HUES6 (cell line): ENCODE measurements at regions not wholly inside any gene's neighbourhood (a gene's known extent, or its start where the extent isn't known, plus 50 kb on each side); places are given as distances from the start of the nearest gene placed in this dataset.

Experiments
- H3K27ac ChIP-seq: 2 replicates; pipeline ENCODE4 v1.7.0; 2013; ENCODE audit warnings: low read depth, mild to moderate bottlenecking, low read length, inconsistent platforms
- H3K27me3 ChIP-seq: 2 replicates; pipeline ENCODE4 v1.6.1; 2013; ENCODE audit warnings: low read length; ENCODE audit not compliant: control insufficient read depth, insufficient read depth
- H3K36me3 ChIP-seq: 2 replicates; pipeline ENCODE4 v1.6.1; 2013; ENCODE audit warnings: low read length; ENCODE audit not compliant: control insufficient read depth, insufficient read depth
- H3K4me1 ChIP-seq: 2 replicates; pipeline ENCODE4 v1.6.1; 2013; ENCODE audit warnings: low read length; ENCODE audit not compliant: control insufficient read depth, insufficient read depth
- H3K4me3 ChIP-seq: 2 replicates; pipeline ENCODE4 v1.5.1; 2013; ENCODE audit warnings: low read depth, low read length
- H3K9ac ChIP-seq: one replicate; pipeline ENCODE4 v1.6.1; 2013; ENCODE audit warnings: mild to moderate bottlenecking, low read length
- H3K9me3 ChIP-seq: 2 replicates; pipeline ENCODE4 v1.6.1; 2013; ENCODE audit warnings: low read depth, low read length; ENCODE audit not compliant: control insufficient read depth, insufficient read depth

DNA sequence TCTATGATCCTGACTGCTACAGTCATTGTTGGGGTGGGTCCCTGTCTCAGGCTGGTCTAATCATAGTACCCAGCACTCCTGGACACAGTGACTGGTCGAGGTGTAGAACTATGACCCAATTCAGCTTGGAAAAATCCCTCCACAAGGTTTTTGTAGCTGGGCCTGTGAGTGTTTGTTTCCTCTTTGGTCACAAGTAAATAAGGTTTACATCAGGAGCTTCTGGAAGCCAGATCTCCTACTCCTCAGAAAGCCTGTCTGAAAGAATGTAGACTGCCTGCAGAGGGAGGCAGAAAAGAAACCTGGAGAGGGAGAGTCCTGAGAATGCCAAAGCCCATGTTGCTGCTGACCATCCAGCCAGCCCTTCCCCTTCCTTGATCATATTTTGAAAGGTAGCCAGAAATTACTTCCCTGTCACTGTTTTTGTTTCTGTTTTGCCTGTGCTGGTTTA, 123.2 kb downstream of the RAP2B start:
- peaks cover 12% of the 10 kb centered on the region; the same call in 1 of the 2 replicates for H3K4me1 ChIP-seq
- no peak overlapping the region for H3K27ac ChIP-seq
- H3K4me3 ChIP-seq, result no peak overlapping the region

DNA sequence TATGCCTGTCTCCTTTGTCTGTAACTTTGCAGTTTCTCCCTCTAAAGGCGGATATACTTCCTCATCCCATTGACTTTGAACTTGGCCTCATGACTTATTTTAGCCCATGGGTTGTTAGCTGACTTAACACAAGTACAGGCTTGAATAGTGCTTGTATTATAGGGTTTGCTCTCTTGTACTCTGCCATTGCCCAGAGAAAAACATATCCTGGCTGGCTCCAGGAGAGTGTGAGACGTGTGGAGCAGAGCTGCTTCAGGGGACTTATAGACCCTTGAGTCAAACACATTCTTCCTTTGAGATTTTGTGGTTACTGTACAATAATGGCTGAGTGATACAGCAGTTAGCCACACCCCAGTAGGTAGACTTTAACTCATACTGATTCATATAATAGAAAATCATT, 124.0 kb downstream of the RAP2B start:
- H3K4me1 ChIP-seq, result peaks cover 12% of the 10 kb centered on the region; the same call in 1 of the 2 replicates
- H3K27me3 ChIP-seq, result no peaks in the 10 kb centered on the region
- no peak overlapping the region for H3K9ac ChIP-seq
- H3K4me3 ChIP-seq, result no peak overlapping the region
- H3K36me3 ChIP-seq, result no peaks in the 10 kb centered on the region
- no peaks in the 10 kb centered on the region for H3K9me3 ChIP-seq
- H3K27ac ChIP-seq, result no peak overlapping the region

More for the DNA sequence above, 123.2 kb downstream of the RAP2B start:
- H3K9ac ChIP-seq, result no peak overlapping the region
- H3K27me3 ChIP-seq, result no peaks in the 10 kb centered on the region
- H3K36me3 ChIP-seq, result no peaks in the 10 kb centered on the region
- no peaks in the 10 kb centered on the region for H3K9me3 ChIP-seq

DNA sequence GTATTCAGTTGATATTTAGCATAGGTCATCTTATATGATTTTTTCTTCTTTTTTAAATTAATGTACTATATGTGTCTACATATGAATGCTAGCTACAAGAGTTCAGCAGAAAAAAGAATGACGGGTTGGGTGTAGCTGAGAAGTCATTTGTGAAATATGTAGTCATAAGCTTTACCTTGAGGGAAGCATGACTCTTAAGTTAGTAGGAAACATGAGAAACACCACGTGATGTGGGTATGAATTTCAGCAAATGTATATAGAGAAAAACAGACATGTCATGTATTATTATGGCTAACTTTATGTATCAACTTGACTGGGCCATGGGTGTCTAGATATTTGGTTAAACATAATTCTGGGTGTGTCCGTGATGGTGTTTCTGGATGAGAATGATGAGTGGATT, 125.0 kb downstream of the RAP2B start:
- Histone ChIP-seq H3K9me3 (no peaks in the 10 kb centered on the region), H3K27ac (no peak overlapping the region)

DNA sequence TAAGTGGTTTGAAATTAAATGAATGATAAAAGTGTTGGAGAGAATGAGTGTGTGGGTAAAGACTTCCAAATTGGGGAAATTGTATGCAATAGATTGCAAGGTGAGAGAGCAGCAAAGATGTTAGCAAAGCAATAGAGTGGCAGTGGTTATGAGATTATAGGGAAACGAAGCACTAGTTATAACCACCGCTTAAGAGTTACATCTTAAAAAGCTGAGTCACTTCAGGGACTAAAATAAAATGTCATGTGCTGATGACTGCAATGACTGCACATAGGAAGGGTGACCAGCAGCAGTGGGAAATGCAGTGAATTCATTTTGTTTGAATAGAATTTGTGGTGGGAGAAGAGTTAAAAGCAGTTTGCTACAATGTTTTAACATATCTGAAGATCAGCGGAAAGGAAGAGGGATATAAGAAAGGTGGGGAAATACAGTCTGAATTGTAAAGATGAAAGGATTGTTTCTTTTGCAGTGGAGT, 127.3 kb downstream of the RAP2B start:
- Histone ChIP-seq H3K4me1 (peaks cover 12% of the 10 kb centered on the region; the same call in 1 of the 2 replicates), H3K9ac (no peak overlapping the region), H3K9me3 (no peaks in the 10 kb centered on the region), H3K36me3 (no peaks in the 10 kb centered on the region), H3K27me3 (no peaks in the 10 kb centered on the region), H3K4me3 (no peak overlapping the region), H3K27ac (no peak overlapping the region)

More for the DNA sequence above, 125.0 kb downstream of the RAP2B start:
- H3K27me3 ChIP-seq, result no peaks in the 10 kb centered on the region
- H3K4me3 ChIP-seq, result no peak overlapping the region
- no peak overlapping the region for H3K9ac ChIP-seq
- peaks cover 12% of the 10 kb centered on the region; the same call in 1 of the 2 replicates for H3K4me1 ChIP-seq
- H3K36me3 ChIP-seq, result no peaks in the 10 kb centered on the region

DNA sequence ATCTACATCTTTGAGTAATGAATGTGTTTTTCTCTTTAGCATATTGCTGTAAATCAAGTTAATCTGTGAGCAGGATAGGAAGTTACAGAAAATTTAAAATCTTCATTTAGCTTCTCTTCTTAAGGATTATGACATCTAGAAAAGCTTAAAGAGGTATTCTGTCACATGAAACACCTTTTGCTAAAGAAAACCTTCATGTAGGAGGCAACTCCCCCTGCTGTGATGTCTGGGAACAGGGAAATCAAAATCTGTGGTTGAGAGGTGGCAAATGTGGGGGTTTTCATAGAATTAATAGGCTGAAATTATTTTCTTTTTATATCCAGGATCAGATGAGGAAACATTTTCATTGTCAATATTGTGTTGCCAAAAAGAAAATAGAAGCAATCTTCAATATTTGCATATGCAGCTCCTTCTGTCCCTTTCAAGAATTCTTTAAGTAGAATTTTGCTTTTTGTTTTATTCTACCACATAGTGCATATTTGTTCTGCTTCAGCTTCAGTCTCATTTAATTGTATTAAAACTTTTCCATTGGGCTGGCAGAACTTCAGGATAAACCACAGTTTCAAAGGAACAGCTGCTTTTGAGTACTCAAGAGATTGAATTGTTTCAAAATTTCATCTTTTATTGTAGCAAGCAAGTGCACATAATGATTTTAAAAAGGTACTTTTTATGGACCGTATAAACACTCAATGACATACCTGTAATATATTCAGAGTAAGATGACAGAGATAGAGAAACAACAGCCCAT, 128.4 kb downstream of the RAP2B start:
- H3K27me3 ChIP-seq, result no peaks in the 10 kb centered on the region
- H3K36me3 ChIP-seq, result no peaks in the 10 kb centered on the region
- no peaks in the 10 kb centered on the region for H3K9me3 ChIP-seq
- no peak overlapping the region for H3K27ac ChIP-seq
- H3K4me3 ChIP-seq, result no peak overlapping the region
- no peak overlapping the region for H3K9ac ChIP-seq
- H3K4me1 ChIP-seq, result peaks cover 8% of the 10 kb centered on the region; the same call in 1 of the 2 replicates

DNA sequence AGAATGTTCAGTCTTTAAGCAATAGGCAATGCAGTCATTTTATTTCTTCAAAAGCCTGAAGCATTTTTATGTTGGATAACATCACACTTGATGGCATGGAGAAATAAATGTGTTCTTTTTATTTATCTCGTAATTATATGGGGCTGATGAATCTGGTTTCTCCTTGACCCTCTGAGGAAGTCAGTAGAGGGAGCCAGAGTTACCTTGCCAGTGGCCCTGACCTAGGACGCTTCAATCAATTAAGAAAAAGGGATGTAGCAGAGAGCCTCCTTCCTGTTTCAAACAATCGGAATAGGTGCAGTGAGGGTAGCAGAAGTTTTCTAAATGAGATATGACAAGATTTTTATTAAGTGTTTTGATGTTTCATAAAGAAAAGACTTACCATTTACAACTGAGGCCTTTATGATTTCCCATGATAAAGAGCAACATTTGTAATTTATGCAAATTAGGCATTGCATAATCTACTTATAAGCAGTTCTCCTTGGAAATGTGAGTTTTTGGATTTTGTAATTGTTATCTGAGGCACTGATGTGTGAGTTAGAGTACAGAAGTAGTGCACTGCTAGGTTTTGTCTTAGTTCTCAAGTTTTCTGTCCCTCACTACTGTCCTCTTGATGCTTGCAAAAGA, 129.1 kb downstream of the RAP2B start:
- Histone ChIP-seq H3K36me3 (no peaks in the 10 kb centered on the region), H3K27ac (no peak overlapping the region), H3K9ac (no peak overlapping the region), H3K27me3 (no peaks in the 10 kb centered on the region), H3K9me3 (no peaks in the 10 kb centered on the region), H3K4me1 (peaks cover 8% of the 10 kb centered on the region; the same call in 1 of the 2 replicates), H3K4me3 (no peak overlapping the region)

DNA sequence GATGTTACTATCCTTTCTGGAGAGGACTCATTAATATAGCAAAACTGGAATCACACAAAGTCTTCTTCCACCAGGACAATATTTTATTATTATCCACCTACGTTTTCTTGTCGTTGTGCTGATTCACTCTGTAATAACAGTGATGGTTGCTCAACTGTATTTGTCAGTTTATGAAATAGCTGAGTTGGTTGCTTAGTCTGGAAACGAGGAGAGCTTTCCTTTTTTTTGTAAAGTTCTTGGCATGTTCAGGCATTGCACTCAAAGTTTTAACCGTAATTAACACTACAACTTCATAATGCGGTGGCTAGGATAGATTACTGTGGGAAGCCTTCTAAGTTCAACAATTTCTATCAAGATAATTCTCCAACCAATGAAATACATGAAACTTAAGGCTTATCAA, 131.2 kb downstream of the RAP2B start:
- Histone ChIP-seq H3K9ac (no peak overlapping the region), H3K27ac (no peak overlapping the region), H3K9me3 (no peaks in the 10 kb centered on the region), H3K4me3 (no peak overlapping the region), H3K36me3 (no peaks in the 10 kb centered on the region), H3K4me1 (peaks cover 8% of the 10 kb centered on the region; the same call in 1 of the 2 replicates), H3K27me3 (no peaks in the 10 kb centered on the region)

DNA sequence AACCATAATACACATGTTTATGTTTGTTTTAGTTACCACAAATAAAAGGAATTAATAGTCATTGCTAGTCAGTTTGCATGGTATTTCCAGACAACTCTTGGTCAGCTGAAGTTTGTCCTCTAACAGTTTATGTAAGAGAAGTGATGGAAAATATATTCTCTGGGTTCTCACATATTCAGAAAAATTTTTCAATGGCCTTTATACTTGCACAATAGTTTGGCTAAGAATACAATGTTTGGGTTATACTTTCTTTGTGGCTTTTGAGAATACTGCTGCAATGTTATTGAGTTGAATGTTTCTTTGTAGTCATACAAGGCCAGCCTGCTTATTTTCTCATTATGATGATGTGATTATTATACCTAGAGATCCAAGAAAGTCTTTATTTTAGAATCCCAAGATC, 133.9 kb downstream of the RAP2B start:
- no peak overlapping the region for H3K9ac ChIP-seq
- no peaks in the 10 kb centered on the region for H3K27me3 ChIP-seq
- H3K36me3 ChIP-seq, result no peaks in the 10 kb centered on the region
- no peaks in the 10 kb centered on the region for H3K9me3 ChIP-seq
- H3K27ac ChIP-seq, result no peak overlapping the region
- H3K4me3 ChIP-seq, result no peak overlapping the region
- H3K4me1 ChIP-seq, result no peaks in the 10 kb centered on the region

DNA sequence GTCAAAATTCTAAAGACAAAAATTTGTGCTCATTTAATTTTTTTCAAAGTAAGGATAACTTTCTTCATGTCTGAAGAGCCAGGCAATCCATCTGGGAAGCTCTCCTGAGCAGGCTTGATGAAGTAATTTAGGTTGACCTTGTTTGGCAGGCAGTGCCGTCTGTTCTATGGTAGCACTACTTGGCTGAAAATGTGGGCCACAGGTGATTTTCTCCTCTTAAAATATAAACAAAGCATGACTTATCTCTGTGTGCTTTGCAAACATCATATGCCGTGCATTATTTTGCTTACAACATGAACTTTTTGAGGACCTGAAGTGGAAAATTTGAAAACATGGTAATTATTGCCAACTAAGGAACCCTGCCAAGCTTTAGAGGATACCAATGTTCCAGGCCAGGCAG, 143.2 kb downstream of the RAP2B start:
- H3K4me1 ChIP-seq, result no peaks in the 10 kb centered on the region

DNA sequence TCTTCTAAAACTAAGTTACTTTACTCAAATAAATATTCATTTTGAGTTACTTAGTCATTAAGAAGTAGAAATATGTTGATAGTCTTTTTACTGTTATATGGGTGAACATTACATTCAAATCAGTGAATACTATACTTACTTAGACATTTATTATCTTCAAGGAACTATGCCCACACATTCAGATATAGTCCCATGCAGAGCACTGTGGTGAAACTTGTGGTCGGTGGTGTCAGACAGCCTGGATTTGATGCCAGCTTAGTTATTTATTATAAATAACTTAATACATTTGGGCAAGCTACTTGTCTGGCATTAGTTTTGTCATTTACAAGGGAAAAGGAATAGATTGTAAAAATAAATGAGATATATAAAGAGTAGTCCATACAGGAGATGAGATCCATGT, 149.5 kb downstream of the RAP2B start:
- no peaks in the 10 kb centered on the region for H3K36me3 ChIP-seq
- no peaks in the 10 kb centered on the region for H3K4me1 ChIP-seq
- H3K9ac ChIP-seq, result no peak overlapping the region
- no peaks in the 10 kb centered on the region for H3K27me3 ChIP-seq
- no peaks in the 10 kb centered on the region for H3K9me3 ChIP-seq
- no peak overlapping the region for H3K4me3 ChIP-seq
- H3K27ac ChIP-seq, result no peak overlapping the region

More for the DNA sequence above, 143.2 kb downstream of the RAP2B start:
- Histone ChIP-seq H3K27ac (no peak overlapping the region), H3K27me3 (no peaks in the 10 kb centered on the region), H3K9me3 (no peaks in the 10 kb centered on the region), H3K4me3 (no peak overlapping the region), H3K36me3 (no peaks in the 10 kb centered on the region), H3K9ac (no peak overlapping the region)

DNA sequence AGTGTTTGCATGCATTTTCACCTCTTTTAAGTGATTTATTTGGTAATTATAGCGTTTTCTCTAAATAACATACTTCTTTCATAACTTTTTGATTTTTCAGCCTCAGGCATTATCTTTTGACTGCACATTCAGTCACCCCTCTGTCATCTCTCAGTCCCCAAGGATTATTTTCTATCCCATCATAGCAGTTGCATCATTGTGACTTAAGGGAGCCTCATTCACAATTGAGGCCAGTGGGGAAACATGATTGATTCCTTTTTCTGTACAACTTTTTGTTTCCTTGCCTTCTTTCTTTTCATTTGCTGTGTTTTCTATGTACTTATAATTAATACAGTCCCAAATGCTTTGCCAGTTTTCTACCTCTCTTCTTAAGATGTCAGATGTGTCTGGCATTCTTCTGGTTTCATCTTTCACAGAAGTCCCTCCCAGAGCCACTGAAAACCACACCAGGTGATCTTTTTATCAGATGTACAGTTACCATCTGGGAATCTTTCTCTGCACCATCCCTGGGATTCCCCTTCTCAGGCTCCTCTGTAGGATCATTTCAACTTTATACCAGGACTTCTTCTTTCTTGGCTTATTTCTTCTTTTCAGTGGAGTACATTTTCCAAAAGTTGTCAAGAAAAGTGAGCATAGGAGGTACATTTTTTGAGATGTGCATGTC, 151.4 kb downstream of the RAP2B start:
- Histone ChIP-seq H3K4me3 (no peak overlapping the region), H3K27ac (no peak overlapping the region), H3K27me3 (no peaks in the 10 kb centered on the region), H3K4me1 (no peaks in the 10 kb centered on the region), H3K9ac (no peak overlapping the region), H3K36me3 (no peaks in the 10 kb centered on the region), H3K9me3 (no peaks in the 10 kb centered on the region)
